Glutamatergic neuron (in vitro differentiated cells): ENCODE measurements at regions not wholly inside any gene's neighbourhood (a gene's known extent, or its start where the extent isn't known, plus 50 kb on each side); places are given as distances from the start of the nearest gene placed in this dataset.

Experiments
- DNase-seq: peaks from one replicate; pipeline ENCODE4 v3.0.0; 2022
- H3K27ac Mint-ChIP-seq: one replicate; pipeline ENCODE4 v1.8.0; 2020; ENCODE audit warnings: mild to moderate bottlenecking, mixed read lengths, inconsistent platforms; ENCODE audit not compliant: unreplicated experiment
- H3K27me3 Mint-ChIP-seq: one replicate; pipeline ENCODE4 v1.8.0; 2020; ENCODE audit warnings: mild to moderate bottlenecking, moderate library complexity, mixed read lengths, inconsistent platforms; ENCODE audit not compliant: unreplicated experiment
- H3K36me3 Mint-ChIP-seq: one replicate; pipeline ENCODE4 v1.8.0; 2020; ENCODE audit warnings: mild to moderate bottlenecking, mixed read lengths, inconsistent platforms; ENCODE audit not compliant: unreplicated experiment
- H3K4me1 Mint-ChIP-seq: one replicate; pipeline ENCODE4 v1.8.0; 2020; ENCODE audit warnings: mild to moderate bottlenecking, low read depth, mixed read lengths, inconsistent platforms; ENCODE audit not compliant: unreplicated experiment
- H3K4me3 Mint-ChIP-seq: one replicate; pipeline ENCODE4 v1.8.0; 2020; ENCODE audit warnings: mild to moderate bottlenecking, mixed read lengths, inconsistent platforms; ENCODE audit not compliant: unreplicated experiment
- H3K9me3 Mint-ChIP-seq: one replicate; pipeline ENCODE4 v1.8.0; 2020; ENCODE audit warnings: mild to moderate bottlenecking, moderate library complexity, mixed read lengths, inconsistent platforms; ENCODE audit not compliant: unreplicated experiment
- CTCF ChIP-seq: fragments of 200-600 bp; sonication (generic); IDR thresholded peaks from one replicate; pipeline ENCODE4 v1.5.0; 2021; ENCODE audit not compliant: partially characterized antibody, unreplicated experiment

GRCh38 chr4:110917835-110918234 lies 295.0 kb upstream of the PITX2 start:
- Mint-ChIP-seq H3K4me3 (no peak overlapping the region), H3K27me3 (peaks cover 1% of the 10 kb centered on the region), H3K9me3 (no peaks in the 10 kb centered on the region), H3K36me3 (no peaks in the 10 kb centered on the region), H3K27ac (no peak overlapping the region), H3K4me1 (no peaks in the 10 kb centered on the region)
- TF ChIP-seq CTCF, result no peak
- no peak for DNase-seq

DNA sequence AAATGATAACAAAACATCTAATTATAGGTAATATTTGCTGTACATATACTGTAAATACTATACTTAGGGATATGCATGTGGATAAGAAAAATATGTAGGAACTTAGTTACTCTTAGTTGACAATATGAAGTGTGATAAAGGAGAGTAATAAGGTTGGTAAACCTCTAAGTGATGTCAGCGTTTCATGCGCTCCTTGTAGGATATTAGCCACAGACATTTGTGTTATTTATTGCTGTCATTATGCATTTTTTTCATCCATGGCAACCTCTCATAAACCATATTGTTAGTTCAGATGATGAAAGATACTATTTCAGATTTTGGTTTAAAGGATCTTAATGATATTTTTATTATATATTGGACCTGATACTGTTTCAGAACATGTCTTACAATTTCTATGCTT lies 298.1 kb upstream of the PITX2 start:
- no peak for DNase-seq
- no peaks in the 10 kb centered on the region for H3K36me3 Mint-ChIP-seq
- no peaks in the 10 kb centered on the region for H3K27me3 Mint-ChIP-seq
- TF ChIP-seq CTCF, result no peak
- no peaks in the 10 kb centered on the region for H3K4me1 Mint-ChIP-seq
- no peak overlapping the region for H3K4me3 Mint-ChIP-seq
- no peak overlapping the region for H3K27ac Mint-ChIP-seq
- H3K9me3 Mint-ChIP-seq, result peaks cover 3% of the 10 kb centered on the region

GRCh38 chr4:110924761-110925160 lies 301.9 kb upstream of the PITX2 start:
- DNase-seq, result no peak
- Mint-ChIP-seq H3K27me3 (no peaks in the 10 kb centered on the region), H3K27ac (no peak overlapping the region), H3K36me3 (no peaks in the 10 kb centered on the region), H3K4me3 (no peak overlapping the region), H3K4me1 (no peaks in the 10 kb centered on the region), H3K9me3 (peaks cover 3% of the 10 kb centered on the region)
- no peak for TF ChIP-seq CTCF

GRCh38 chr4:110926841-110927400 lies 304.0 kb upstream of the PITX2 start:
- Mint-ChIP-seq H3K4me3 (no peak overlapping the region), H3K36me3 (no peaks in the 10 kb centered on the region), H3K9me3 (peaks cover 3% of the 10 kb centered on the region), H3K27me3 (no peaks in the 10 kb centered on the region), H3K4me1 (no peaks in the 10 kb centered on the region), H3K27ac (no peak overlapping the region)
- no peak for DNase-seq
- no peak for TF ChIP-seq CTCF

DNA sequence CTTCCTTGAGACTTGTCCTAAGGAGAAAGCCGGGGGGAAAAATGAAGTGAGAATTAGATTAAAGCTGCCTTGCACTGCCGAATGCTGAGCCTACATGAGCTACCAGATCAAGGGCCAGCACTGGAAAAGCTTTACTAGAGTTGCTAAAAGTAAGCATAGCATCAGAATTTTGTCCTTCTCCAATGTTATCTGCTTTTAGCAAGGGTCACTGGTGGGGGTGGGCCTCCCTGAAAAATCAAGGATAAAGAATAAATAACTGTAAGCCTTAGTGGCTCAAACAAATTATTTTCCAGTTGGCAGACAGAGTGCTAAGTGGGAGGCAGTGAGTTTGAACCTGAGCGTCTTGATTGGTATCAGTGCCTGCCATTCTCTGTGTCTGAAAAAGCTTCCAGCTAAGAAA lies 310.5 kb upstream of the PITX2 start:
- no peak for DNase-seq
- H3K36me3 Mint-ChIP-seq, result no peaks in the 10 kb centered on the region
- H3K27ac Mint-ChIP-seq, result no peak overlapping the region
- no peaks in the 10 kb centered on the region for H3K4me1 Mint-ChIP-seq
- no peaks in the 10 kb centered on the region for H3K9me3 Mint-ChIP-seq
- peaks cover 2% of the 10 kb centered on the region for H3K27me3 Mint-ChIP-seq
- H3K4me3 Mint-ChIP-seq, result no peak overlapping the region
- TF ChIP-seq CTCF, result no peak
